Endothelial cell of hepatic sinusoid (primary cell): ENCODE measurements at regions not wholly inside any gene's neighbourhood (a gene's known extent, or its start where the extent isn't known, plus 50 kb on each side); places are given as distances from the start of the nearest gene placed in this dataset.

Source experiments
- in situ Hi-C: cut with HindIII; loops from 2 replicates; pipeline ENCODE4 v1.10.0; 2017; ENCODE audit warnings: low sequenced_read_pairs

- in situ Hi-C loops = no loop called here
Measured at GRCh38 chr21:16342932-16343331, 613.1 kb downstream of the USP25 start.

GRCh38 chr21:16343776-16344175, 614.0 kb downstream of the USP25 start:
- in situ Hi-C loops = no loop called here

GRCh38 chr21:16345757-16346156, 616.0 kb downstream of the USP25 start:
- in situ Hi-C loops = no loop called here

- in situ Hi-C loops = no loop called here
Measured at GRCh38 chr21:16347223-16347622, 617.4 kb downstream of the USP25 start.

- in situ Hi-C loops = no loop called here
Measured at GRCh38 chr21:16353764-16354163, 624.0 kb downstream of the USP25 start.

GRCh38 chr21:16357994-16358393, 628.2 kb downstream of the USP25 start:
- in situ Hi-C loops = no loop called here

GRCh38 chr21:16358784-16359183, 629.0 kb downstream of the USP25 start:
- in situ Hi-C loops = no loop called here

- in situ Hi-C loops = no loop called here
Measured at GRCh38 chr21:16363100-16363499, 633.3 kb downstream of the USP25 start.

- in situ Hi-C loops = no loop called here
Measured at GRCh38 chr21:16363518-16363917, 633.7 kb downstream of the USP25 start.

GRCh38 chr21:16366207-16366606, 636.4 kb downstream of the USP25 start:
- in situ Hi-C loops = no loop called here

GRCh38 chr21:16367079-16367478, 637.3 kb downstream of the USP25 start:
- in situ Hi-C loops = no loop called here

- in situ Hi-C loops = no loop called here
Measured at GRCh38 chr21:16370186-16370585, 640.4 kb downstream of the USP25 start.

- in situ Hi-C loops = no loop called here
Measured at GRCh38 chr21:16372586-16372985, 642.8 kb downstream of the USP25 start.

GRCh38 chr21:16376673-16377072, 646.9 kb downstream of the USP25 start:
- in situ Hi-C loops = no loop called here

GRCh38 chr21:16377120-16377658, 647.4 kb downstream of the USP25 start:
- in situ Hi-C loops = no loop called here

GRCh38 chr21:16377857-16378256, 648.1 kb downstream of the USP25 start:
- in situ Hi-C loops = no loop called here

GRCh38 chr21:16378525-16378924, 648.7 kb downstream of the USP25 start:
- in situ Hi-C loops = no loop called here

GRCh38 chr21:16388291-16388690, 658.5 kb downstream of the USP25 start:
- in situ Hi-C loops = no loop called here

- in situ Hi-C loops = no loop called here
Measured at GRCh38 chr21:16388911-16389560, 659.3 kb downstream of the USP25 start.

GRCh38 chr21:16389643-16390042, 659.9 kb downstream of the USP25 start:
- in situ Hi-C loops = no loop called here

GRCh38 chr21:16395285-16395684, 665.5 kb downstream of the USP25 start:
- in situ Hi-C loops = no loop called here

- in situ Hi-C loops = no loop called here
Measured at GRCh38 chr21:16402752-16403151, 673.0 kb downstream of the USP25 start.

GRCh38 chr21:16404776-16405175, 675.0 kb downstream of the USP25 start:
- in situ Hi-C loops = no loop called here
